ENCODE measurements at regions not wholly inside any gene's neighbourhood (a gene's known extent, or its start where the extent isn't known, plus 50 kb on each side); places are given as distances from the start of the nearest gene placed in this dataset.

DNA sequence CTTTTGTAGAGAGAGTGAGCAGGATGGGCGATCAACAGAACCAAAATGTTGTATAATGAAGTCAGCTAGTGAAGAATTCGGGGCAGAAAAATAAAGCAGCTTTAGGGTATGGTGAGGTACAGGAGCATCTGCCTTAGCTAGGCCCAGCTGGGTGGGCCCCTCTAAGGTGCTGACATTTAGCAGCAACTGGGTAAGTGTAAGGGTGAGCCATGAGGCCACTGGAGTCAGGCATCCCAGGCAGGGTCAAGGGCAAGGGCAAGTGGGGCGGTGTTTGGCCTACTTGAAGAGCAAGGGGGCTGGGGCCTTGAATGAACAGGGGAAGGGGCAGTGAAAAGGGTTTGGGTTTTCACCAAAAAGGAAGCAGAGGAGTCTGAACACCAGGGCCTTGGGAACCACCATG is 583.6 kb downstream of the BCL11B start:
- H2AFZ ChIP-seq (replicated peaks; ENCODE audit: low read length, poor library complexity) = no peak overlapping the region
- POLR2A ChIA-PET (ENCODE audit: unreplicated experiment) = no interaction called here
- no peaks in the 10 kb centered on the region for H3K79me1 ChIP-seq (ENCODE audit: low read depth in 1 of 2, low read length in 2 of 2)
- no peak overlapping the region for H4K5ac ChIP-seq (ENCODE audit: low read depth, low read length)
- H3K9me1 ChIP-seq (ENCODE audit: insufficient read depth, low read length) = no peaks in the 10 kb centered on the region
- H2AK9ac ChIP-seq (replicated peaks; ENCODE audit: low read depth, low read length, poor library complexity) = no peak overlapping the region
- no peaks in the 10 kb centered on the region for H4K20me1 ChIP-seq (ENCODE audit: insufficient read depth, low read length)
- peaks cover 44% of the 10 kb centered on the region for H3K9me3 ChIP-seq (ENCODE audit: control insufficient read depth, insufficient read depth, low read length)
- H3K36me3 ChIP-seq (ENCODE audit: control insufficient read depth, insufficient read depth, low read length) = no peaks in the 10 kb centered on the region
- no TSS peak for BruUV-seq (replicated peaks)
- CTCF ChIA-PET = no interaction called here
- no peak overlapping the region for H3K14ac ChIP-seq (replicated peaks; ENCODE audit: low read depth, low read length)
- H3K4me3 ChIP-seq (ENCODE audit: insufficient read depth, low read depth, low read length) = no peak overlapping the region
- no peak overlapping the region for H2BK5ac ChIP-seq (ENCODE audit: low read depth, low read length, poor library complexity, severe bottlenecking)
- no peak overlapping the region for H3K27ac ChIP-seq (ENCODE audit: insufficient read depth, low read length)
- dilution Hi-C loops (cut with HindIII; ENCODE audit: low sequenced_read_pairs, unreplicated experiment) (no loop called here), intact Hi-C loops (cut with micrococcal nuclease) (loop anchor here (5.0 kb wide), 1 partner anchor 821 kb away; no protein-coding TSS in a partner anchor), in situ Hi-C loops (cut with MboI; ENCODE audit: low sequenced_read_pairs) (no loop called here)
- 31% methylated on average over 3 of the region's 3 CpGs; no CpG with 5 or more reads in 1 of the 2 experiments for WGBS, 2 experiments (ENCODE audit: extremely low coverage in 2 of 2, insufficient read length in 1 of 2)
- no peak overlapping the region for H3K9ac ChIP-seq (ENCODE audit: low read depth, low read length)
- ATAC-seq (ENCODE audit: low read depth) (no peak), DNase-seq (no peak)
- no peak overlapping the region for H4K8ac ChIP-seq (ENCODE audit: low read depth in 2 of 2, low read length in 2 of 2)
- no peaks in the 10 kb centered on the region for H3K4me1 ChIP-seq (ENCODE audit: control insufficient read depth, insufficient read depth, low read length)
- H3K23ac ChIP-seq (ENCODE audit: low read depth, low read length) = no peak overlapping the region
- H2AK5ac ChIP-seq (ENCODE audit: low read depth, low read length) = no peak overlapping the region
- TF ChIP-seq, protein P1, sequence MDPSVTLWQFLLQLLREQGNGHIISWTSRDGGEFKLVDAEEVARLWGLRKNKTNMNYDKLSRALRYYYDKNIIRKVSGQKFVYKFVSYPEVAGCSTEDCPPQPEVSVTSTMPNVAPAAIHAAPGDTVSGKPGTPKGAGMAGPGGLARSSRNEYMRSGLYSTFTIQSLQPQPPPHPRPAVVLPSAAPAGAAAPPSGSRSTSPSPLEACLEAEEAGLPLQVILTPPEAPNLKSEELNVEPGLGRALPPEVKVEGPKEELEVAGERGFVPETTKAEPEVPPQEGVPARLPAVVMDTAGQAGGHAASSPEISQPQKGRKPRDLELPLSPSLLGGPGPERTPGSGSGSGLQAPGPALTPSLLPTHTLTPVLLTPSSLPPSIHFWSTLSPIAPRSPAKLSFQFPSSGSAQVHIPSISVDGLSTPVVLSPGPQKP (IDR thresholded peaks at IDR 0.05; ENCODE audit: borderline replicate concordance, low read depth, low read length) = no peak
- TF ChIP-seq MXI1 (IDR thresholded peaks at IDR 0.05; ENCODE audit: borderline replicate concordance, low read depth, low read length) (no peak), CHD1 (IDR thresholded peaks at IDR 0.05; ENCODE audit: low read depth, low read length) (no peak), MAZ (IDR thresholded peaks at IDR 0.05; ENCODE audit: borderline replicate concordance, low read depth, low read length) (no peak), RCOR1 (IDR thresholded peaks at IDR 0.05; ENCODE audit: insufficient replicate concordance, low read length) (no peak), BHLHE40 (IDR thresholded peaks at IDR 0.05; ENCODE audit: low read depth, low read length) (no peak)
- TF ChIP-seq, protein P2, sequence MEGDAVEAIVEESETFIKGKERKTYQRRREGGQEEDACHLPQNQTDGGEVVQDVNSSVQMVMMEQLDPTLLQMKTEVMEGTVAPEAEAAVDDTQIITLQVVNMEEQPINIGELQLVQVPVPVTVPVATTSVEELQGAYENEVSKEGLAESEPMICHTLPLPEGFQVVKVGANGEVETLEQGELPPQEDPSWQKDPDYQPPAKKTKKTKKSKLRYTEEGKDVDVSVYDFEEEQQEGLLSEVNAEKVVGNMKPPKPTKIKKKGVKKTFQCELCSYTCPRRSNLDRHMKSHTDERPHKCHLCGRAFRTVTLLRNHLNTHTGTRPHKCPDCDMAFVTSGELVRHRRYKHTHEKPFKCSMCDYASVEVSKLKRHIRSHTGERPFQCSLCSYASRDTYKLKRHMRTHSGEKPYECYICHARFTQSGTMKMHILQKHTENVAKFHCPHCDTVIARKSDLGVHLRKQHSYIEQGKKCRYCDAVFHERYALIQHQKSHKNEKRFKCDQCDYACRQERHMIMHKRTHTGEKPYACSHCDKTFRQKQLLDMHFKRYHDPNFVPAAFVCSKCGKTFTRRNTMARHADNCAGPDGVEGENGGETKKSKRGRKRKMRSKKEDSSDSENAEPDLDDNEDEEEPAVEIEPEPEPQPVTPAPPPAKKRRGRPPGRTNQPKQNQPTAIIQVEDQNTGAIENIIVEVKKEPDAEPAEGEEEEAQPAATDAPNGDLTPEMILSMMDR (conservative IDR thresholded peaks at IDR 0.05; ENCODE audit: low read depth, low read length) = no peak
- TF ChIP-seq, protein P3, sequence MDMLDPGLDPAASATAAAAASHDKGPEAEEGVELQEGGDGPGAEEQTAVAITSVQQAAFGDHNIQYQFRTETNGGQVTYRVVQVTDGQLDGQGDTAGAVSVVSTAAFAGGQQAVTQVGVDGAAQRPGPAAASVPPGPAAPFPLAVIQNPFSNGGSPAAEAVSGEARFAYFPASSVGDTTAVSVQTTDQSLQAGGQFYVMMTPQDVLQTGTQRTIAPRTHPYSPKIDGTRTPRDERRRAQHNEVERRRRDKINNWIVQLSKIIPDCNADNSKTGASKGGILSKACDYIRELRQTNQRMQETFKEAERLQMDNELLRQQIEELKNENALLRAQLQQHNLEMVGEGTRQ (IDR thresholded peaks at IDR 0.05; ENCODE audit: low read depth, low read length) = no peak
- no peak overlapping the region for H4K91ac ChIP-seq (ENCODE audit: insufficient read depth, low read depth, low read length)
- H3K4me2 ChIP-seq (ENCODE audit: low read depth, low read length) = no peak overlapping the region
- H3K4ac ChIP-seq (ENCODE audit: low read depth, low read length) = no peak overlapping the region
- H2BK15ac ChIP-seq (ENCODE audit: low read depth, low read length) = no peak overlapping the region
- H2BK120ac ChIP-seq (ENCODE audit: low read depth, low read length) = no peak overlapping the region
- H3K18ac ChIP-seq (ENCODE audit: low read depth, low read length) = no peak overlapping the region
- no peak overlapping the region for H3K56ac ChIP-seq (ENCODE audit: extremely low read depth, insufficient read depth, low read length)
- no peaks in the 10 kb centered on the region for H3K27me3 ChIP-seq (ENCODE audit: control insufficient read depth, insufficient read depth, low read length)
- no peak overlapping the region for H2BK20ac ChIP-seq (ENCODE audit: low read depth, low read length)

Data from IMR-90 (cell line).